Endometrium (tissue), 2 donors: ENCODE measurements at regions not wholly inside any gene's neighbourhood (a gene's known extent, or its start where the extent isn't known, plus 50 kb on each side); places are given as distances from the start of the nearest gene placed in this dataset.
"Not testable (repeated sequence)": the region's sequence is repeated elsewhere in the genome, so short reads cannot be mapped to it uniquely, and the experiment has no call there.

Experiments
- FAIRE-seq: peaks from 2 replicates; lab custom pipeline; 2012; peaks lifted over from hg19 to GRCh38; lab: Jason Lieb, UNC
- donor health status: control.
- donor health status: control.

DNA sequence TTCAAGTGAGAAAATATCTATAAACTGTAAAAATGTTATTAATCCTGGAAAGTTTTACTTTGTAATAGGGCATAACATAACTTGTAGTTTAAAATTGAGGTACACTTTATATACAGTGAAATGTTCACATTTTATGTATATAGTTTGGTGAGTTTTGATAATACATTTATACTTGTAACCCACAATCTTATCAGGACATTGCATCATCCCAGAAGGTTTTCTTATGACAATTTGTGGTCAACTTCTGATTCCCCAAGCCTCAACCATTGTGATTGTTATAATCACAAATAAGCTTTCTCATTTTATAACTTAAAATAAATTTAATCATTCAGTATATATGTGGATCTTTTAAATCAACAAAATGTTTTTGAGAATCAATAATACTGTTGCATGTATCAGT lies 151.1 kb downstream of the TFPI2 start:
- no peak for FAIRE-seq

DNA sequence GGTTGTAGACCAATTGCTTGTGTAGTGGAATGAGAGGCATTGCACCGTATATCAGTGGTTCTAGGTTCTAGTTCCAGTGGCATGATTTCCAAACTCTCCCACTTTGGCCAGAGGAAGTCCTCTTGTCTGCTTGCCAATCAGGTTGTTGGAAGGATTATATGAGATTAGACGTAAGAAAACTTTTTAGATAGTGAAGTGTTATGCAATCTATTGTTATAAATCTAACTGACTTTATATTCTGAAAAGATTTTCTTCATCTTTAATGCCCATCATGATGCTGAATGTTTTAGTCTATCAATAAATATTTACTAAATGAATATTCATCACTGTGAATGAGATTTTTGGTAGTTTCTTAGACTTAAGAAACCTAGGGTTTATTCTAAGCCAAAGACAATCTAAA lies 152.6 kb downstream of the TFPI2 start:
- no peak for FAIRE-seq

DNA sequence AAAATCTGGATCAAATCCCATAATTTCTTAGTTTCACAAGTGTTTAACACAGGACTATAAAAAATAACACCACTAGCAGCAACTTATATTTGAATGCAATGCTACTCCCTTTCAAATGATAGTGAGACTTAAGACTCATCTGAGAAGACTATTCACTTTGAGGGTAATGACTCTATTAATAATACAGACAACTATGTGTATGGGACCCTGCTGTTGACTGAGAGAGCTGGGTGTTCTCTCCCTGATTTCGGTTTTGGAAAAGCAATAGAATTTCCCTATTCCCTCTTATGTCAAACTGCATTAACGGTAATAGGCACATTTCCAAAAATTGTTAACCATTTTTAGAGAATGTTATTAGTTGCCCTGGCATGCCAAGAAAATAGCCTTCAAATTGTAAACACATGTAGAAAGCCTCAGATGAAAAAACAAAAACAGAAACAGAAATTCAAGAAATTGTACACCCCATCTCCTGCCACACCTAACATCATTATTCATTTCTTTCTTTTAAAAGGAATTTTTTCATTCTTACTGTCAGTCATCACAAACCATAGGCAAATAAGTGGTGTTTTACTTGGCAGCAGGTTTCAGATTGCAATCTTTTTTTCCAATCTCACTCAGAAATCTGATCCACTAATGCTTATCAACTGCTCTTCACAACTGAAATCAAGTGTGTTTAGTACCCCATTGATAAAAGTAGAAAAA lies 153.7 kb downstream of the TFPI2 start:
- no peak for FAIRE-seq

DNA sequence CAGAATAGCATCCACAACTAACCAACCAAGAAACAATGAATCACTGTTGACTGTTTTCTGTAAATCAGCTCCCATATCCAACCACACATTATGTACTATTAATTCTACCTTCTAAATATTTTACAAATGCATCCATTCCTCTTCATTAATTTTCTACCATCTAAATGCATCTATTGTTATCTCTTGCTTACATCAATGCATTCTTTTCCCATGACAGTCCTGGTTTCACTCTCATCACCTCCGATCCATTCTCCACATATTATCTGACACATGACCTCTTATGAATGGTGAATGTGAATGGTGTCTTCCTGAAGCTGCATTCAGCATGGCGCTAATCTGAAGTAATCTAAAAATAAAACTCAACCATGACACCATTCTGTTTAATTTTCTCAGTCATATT lies 153.8 kb upstream of the CALCR start:
- no peak for FAIRE-seq

DNA sequence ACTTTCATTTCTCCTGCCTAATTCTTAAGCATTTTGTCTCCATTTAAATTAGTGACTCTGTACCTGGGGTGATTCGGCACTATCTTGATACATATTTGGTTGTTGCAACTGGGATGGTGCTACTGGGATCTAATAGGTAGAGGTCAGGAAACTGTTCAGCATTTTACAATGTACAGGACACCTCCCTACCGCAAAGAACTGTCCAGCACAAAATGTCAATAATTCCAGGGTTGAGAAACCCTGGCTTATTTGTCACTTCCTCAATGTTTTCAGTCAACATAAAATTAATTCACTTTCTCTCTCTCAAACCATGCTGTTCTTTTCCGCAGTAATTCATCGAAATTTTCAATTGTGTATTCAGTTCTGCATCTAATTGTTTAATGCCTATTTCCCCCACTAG lies 151.4 kb upstream of the CALCR start:
- FAIRE-seq: no peak

DNA sequence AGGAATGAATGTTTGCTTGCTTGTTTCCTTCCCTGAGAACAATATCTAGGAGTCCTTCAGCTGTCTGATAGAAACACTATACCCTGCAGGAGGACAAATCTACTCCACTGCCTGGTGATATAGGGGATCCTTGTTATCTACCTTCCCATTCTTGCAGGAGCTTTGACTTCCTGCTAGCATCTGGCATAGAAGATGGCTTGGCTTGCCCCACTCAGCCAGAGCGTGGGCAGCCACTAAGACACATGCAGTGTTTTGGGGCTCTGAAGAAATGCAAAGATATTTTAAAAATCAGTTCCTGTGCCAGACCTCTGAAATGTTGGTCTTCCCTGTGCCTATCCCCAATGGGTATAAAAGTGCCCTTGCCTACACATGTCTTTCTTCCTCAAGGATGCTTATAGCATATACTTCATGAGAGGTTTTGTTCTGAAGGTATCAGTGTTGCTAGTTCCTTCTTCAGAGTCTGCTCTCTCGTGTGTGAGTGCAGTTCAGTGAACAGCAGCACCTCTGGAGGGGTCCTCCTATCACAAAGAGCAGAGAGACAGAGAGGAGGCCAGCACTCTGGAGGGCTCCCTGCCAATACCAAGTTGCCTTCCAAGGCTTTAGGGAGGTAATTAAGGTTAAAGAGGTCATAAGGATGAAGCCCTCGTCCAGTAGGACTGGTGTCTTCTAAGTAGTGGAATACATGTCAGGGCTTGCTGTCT lies 149.1 kb upstream of the CALCR start:
- no peak for FAIRE-seq

DNA sequence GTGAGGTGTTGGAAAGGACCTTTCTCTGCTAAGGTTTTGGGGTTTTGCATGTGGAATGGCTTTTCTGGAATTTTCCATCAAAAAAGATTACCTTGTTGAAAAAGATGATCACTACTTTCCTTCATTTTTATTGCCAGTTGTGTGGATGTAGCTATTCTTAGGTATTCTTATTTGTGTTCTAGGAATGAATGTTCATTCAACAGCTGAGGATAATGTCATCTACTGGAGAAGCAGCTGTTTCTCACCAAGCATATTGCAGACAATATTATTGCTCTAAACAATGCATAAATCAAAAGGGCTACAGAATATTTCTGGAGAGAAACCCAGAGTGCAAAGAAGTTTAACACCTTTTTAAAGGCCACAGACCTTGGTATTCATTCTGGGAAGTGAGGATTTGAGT lies 145.6 kb upstream of the CALCR start:
- FAIRE-seq: no peak

DNA sequence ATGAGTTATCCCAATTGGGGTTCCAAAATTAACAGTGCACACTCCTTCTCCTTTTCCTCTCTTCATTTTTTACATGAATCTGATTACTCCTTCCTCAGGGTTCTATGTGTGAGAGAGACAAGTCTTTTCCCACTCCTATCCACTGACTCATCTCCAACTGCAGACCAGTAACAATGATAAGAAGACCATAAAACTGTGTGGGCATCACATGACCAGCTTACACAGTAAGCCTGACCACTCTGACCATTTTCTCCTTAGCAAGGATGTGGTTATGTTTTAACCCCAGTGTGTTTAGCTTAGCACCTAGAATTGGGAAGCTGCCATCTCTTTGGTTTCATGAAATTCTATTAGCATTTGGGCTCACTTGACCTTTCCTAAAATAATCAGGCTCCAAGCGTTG lies 145.0 kb upstream of the CALCR start:
- no peak for FAIRE-seq

DNA sequence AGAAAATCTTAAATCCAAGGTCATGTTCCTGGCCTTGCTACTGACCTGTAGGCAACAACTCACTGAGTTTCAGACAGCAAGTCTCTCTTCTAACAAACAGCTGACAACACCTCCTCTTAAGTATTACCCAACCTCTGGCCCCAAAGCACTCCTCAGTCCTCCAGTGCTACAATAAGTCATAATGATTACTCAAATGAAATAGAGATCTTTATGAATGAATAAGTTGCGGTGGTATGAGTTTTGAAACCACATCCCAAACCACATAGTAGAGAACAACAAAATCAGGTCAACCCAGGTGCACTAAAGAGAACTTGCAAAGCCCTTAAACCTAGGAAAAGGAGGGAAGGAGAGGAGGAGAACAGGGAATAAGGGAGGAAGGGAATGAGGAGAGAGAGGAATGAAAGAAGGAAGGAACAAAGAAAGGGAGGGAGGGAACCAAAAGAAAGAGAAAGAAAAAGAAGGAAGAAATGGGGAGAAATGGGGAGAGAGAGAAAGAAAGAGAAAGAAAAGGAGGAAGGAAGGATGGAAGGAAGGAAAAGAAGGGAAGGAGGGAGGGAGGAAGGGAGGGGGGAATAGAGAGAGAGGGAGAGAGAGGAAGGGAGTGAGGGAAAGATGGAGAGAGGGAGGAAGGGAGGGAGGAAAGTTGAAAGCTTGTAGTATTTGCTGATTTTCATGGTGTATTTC lies 142.8 kb upstream of the CALCR start:
- no peak for FAIRE-seq

DNA sequence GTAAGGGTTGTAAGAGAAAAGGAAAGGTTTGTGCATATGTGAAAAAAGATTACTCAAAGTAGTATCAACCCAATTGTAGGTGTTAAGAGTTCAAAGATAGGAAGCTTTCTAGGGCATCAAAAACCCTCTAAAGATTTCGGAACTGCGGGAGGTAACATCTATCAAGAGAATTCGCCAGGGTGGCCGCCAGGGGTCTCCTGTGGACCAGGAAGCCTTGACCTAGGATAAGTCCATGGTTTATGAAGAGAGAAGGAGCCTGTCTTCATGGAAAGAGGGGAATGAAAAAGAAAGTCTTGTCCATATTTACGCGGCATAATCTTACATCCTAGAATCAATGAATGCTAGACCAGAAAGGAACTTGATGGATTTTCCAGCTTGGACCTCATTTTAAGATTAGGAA lies 140.7 kb upstream of the CALCR start:
- no peak for FAIRE-seq

DNA sequence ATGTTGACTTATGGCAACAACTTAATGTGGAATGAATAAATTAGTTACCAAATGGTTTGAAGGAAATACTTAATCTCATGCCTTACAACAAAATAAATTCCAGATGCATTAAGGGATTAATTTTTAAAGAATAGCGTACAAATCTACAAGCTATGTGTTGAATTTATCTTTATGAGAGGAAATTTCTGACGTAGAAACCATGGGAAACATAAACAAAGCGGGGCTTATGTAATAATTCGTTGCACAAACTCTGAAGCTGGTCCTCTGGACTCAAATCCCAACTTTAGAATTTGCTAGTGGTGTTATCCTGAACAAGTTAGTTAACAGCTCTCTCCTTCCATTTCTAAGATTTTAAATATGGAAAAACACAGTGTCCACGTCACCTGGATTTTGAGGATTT lies 137.4 kb upstream of the CALCR start:
- FAIRE-seq: no peak

DNA sequence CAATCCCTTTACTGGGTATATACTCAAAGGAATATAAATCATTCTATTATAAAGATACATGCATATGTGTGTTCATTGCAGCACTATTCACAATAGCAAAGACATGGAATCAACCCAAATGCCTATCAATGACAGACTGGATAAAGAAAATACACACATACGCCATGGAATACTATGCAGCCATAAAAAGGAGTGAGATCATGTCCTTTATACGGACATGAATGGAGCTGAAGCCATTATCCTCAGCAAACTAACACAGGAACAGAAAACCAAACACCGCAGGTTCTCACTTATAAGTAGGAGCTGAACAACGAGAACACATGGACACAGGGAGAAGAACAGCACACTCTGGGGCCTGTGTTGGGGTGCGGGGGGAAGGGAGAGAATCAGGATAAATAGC lies 133.7 kb upstream of the CALCR start:
- not testable (repeated sequence) for FAIRE-seq

DNA sequence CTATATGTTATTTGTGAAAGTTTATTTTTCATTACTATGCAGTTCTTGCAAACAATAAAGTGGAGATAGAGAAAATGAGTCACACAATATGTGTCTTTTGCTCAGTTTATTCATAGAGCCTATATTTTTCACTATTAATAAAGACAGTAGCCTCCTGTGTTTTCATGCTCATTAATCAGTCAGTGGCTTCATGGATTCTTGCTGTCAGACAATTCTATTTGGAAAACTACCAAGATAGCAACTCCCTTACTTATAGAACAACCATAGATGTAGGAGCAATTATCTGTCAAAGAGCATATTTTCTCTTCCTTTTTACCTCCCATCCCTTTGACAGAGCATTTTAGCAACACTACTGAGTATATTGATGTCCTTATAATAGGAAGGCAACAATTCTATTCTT lies 132.7 kb upstream of the CALCR start:
- FAIRE-seq: no peak

DNA sequence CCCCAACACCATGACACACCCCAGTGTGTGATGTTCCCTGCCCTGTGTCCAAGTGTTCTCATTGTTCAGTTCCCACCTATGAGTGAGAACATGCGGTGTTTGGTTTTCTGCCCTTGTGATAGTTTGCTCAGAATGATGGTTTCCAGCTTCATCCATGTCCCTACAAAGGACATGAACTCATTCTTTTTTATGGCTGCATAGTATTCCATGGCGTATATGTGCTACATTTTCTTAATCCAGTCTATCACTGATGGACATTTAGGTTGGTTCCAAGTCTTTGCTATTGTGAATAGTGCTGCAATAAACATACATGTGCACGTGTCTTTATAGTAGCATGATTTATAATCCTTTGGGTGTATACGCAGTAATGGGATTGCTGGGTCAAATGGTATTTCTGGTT lies 131.6 kb upstream of the CALCR start:
- not testable (repeated sequence) for FAIRE-seq

DNA sequence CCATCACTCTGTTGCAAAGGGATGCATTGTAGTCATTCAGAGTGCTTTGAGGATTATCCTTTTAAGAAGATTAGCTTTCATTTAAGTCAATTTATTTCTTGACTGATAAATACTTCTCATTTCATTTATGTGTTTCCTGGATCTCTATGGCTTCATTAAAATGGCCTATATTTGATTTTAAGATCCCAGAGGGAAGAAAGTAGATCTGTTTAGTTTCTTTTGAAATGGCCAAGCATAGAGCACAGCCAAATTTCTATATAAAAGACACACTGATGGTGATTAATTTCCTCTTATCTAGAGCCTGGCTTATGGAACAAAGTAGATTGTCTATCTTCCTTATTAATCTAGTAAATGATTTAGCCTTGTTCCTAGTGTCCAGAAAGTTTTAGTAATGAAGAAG lies 129.7 kb upstream of the CALCR start:
- no peak for FAIRE-seq

DNA sequence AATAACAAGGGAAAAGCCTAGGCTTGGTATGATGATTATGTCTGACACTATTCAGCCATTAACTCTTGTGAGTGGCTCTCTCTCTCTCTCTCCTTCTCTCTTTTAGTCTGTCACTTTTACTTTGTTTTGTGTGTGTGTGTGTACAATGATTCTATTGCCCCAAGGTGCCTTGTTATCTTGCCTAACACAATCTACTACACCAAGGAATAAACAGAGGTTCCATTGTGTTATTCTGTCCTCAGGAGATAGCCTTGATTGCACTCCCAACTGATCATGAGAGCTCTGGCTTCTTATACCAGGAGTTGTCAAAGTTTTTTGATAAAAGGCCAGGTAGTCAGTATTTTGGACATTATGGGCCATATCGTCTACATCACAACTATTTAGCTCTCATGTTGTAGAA lies 123.4 kb upstream of the CALCR start:
- no peak for FAIRE-seq

DNA sequence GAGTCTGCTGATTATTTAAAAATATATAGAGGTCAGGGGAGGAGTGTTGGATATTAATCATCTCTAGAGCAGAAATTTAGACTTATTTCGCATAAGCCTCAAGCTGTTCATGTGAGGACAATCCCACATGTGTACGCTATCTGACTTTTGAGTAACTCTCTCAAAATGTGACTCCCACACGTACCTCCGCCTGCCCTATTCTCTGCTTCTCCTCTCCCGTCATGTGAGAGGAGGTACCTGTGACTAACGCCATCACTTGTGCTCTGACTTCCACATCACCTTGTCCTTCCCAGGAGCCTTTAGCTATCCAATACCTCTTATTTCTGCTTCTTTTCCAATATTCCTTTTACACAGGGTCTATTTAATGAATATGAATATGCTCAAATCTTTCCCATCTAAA lies 119.3 kb upstream of the CALCR start:
- FAIRE-seq: no peak

DNA sequence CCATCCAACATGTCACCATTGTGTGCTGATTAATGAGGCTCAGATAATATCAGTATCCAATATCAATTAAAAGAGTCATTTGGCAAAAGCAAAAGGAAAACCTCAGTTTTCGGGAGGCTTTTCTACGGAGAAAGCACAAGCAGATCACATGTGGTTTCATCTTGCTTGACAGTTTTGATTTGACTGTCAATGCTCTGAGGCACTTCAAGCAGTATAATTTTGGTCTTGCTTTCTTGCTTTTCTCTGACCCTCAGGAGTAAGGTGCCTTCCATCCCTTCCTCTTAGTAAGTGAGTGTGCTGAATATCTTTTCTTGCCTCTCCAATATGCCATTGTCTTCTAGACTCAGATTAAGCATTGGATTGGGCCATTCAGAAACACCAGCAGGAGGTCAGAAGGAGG lies 115.5 kb upstream of the CALCR start:
- no peak for FAIRE-seq

DNA sequence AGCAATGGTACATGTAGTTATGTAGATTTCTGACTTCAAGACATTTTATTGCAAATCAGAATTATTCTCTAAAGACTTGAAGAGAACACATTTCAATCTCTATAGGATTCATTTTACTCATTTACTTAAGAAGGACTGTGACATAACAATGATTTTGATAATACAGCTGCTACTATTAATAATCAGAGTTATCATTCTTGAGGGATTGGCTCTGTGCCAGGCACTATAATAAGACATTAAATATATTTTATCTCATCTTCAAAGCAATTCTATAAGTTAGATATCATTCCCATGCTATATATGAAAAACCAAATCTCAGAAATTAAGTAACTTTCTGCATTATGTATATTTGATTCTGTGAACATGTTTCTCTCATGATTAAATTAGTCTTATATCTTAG lies 103.7 kb upstream of the CALCR start:
- FAIRE-seq: no peak

DNA sequence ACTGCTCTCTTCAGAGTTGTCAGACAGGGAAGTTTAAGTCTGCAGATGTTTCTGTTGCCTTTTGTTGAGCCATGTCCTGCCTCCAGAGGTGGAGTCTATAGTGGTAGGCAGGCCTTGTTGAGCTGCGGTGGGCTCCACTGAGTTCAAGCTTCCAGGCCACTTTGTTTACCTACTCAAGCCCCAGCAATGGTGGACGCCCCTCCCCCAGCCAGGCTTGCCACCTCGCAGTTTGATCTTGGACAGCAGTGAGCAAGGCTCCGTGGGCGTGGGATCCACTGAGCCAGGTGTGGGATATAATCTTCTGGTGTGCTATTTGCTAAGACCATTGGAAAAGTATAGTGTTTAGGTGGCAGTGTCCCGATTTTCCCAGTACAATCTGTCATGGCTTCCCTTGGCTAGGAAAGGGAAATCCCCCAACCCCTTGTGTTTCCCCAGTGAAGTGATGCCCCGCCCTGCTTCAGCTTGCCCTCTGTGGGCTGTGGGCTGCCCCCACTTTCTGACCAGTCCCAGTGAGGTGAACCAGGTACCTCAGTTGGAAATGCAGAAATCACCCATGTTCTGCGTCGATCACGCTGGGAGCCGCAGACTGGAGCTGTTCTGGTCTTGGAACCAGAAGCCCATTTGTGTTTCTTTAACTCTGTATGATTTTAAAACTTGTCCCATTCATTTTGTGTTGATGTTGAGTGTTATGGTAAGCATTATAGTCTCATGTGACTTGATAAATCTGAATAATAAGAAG lies 89.2 kb upstream of the CALCR start:
- no peak for FAIRE-seq

DNA sequence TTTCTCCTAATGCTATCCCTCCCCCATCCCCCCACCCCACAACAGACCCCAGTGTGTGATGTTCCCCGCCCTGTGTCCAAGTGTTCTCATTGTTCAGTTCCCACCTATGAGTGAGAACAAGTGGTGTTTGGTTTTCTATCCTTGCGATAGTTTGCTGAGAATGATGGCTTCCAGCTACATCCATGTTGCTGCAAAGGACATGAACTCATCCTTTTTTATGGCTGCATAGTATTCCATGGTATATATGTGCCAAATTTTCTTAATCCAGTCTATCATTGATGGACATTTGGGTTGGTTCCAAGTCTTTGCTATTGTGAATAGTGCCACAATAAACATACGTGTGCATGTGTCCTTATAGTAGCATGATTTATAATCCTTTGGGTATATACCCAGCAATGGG lies 83.6 kb upstream of the CALCR start:
- FAIRE-seq: not testable (repeated sequence)

DNA sequence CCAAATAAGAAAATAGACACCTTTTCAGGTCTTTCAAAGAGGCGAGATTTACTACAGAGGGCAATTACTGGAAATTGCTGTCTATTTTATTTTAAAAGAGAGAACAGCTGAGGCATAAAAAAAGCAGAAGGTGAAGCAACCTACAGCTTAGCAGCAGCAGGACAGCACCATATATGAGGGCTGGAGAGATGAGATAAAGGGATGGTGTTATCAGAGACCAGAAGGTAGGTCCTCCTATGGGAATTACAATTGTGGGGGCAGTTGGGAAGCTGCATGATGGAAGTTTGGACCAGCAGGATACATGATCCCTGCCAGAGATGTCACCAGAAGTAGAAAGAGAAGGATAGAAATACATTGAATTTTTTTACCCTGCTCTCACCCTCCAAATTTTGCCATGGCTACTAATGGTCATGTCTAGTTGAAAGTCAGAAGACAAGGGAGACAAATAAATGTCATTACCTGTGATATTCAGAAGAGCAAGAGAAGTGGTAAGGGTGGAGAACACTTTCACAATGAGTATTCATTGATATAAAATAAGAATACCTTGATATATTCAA lies 77.2 kb upstream of the CALCR start:
- no peak for FAIRE-seq

DNA sequence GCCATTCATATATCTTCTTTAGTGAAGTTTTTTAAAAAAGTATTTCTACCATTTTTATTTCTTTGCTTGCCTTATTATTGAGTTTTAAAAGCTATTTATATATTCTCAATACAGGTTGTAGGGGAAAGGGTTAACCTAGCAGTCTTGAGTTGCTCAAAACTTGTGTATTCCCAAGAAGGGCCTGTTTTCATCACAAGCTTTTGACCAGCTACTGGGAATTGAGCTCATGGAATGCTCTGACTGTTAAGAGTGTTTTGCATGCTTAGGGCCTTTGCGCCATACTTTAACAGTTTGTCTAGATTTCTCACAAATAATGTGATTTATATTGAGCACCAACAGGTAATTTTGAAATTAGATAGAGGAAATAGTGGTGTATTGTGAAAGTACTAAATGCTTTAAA lies 72.0 kb upstream of the CALCR start:
- no peak for FAIRE-seq
